ENCODE measurements at regions not wholly inside any gene's neighbourhood (a gene's known extent, or its start where the extent isn't known, plus 50 kb on each side); places are given as distances from the start of the nearest gene placed in this dataset.
"Not testable (repeated sequence)": the region's sequence is repeated elsewhere in the genome, so short reads cannot be mapped to it uniquely, and the experiment has no call there.

- DNase-seq (no peak), ATAC-seq (no peak)
- Histone ChIP-seq H3K27me3 (no peaks in the 10 kb centered on the region), H3K4me1 (no peaks in the 10 kb centered on the region), H3K9me3 (no peaks in the 10 kb centered on the region), H3K4me3 (no peak overlapping the region), H3K27ac (no peak overlapping the region), H3K36me3 (no peaks in the 10 kb centered on the region)
- WGBS (ENCODE audit: insufficient coverage, low coverage, low lambda C conversion rate, missing lambda C conversion rate) = 33% methylated on average over 2 of the region's 2 CpGs
- TF ChIP-seq CTCF (IDR thresholded peaks at IDR 0.05) (no peak), POLR2A (IDR thresholded peaks at IDR 0.05) (no peak)
- intact Hi-C loops (cut with DNase I) = no loop called here
These were observed 263.0 kb upstream of the ALG10 start for GRCh38 chr12:33759279-33759678.

- no peak overlapping the region for H3K4me3 ChIP-seq
- no peak overlapping the region for H3K27ac ChIP-seq
- no peaks in the 10 kb centered on the region for H3K36me3 ChIP-seq
- intact Hi-C loops (cut with DNase I) = no loop called here
- ATAC-seq (no peak), DNase-seq (no peak)
- no peaks in the 10 kb centered on the region for H3K4me1 ChIP-seq
- no peaks in the 10 kb centered on the region for H3K9me3 ChIP-seq
- TF ChIP-seq POLR2A (IDR thresholded peaks at IDR 0.05) = no peak
- TF ChIP-seq CTCF (IDR thresholded peaks at IDR 0.05) = no peak
- no peaks in the 10 kb centered on the region for H3K27me3 ChIP-seq
- WGBS (ENCODE audit: insufficient coverage, low coverage, low lambda C conversion rate, missing lambda C conversion rate) = 50% methylated on average over 4 of the region's 4 CpGs
These were observed 259.0 kb upstream of the ALG10 start for GRCh38 chr12:33763331-33763730.

- no peaks in the 10 kb centered on the region for H3K27me3 ChIP-seq
- H3K4me3 ChIP-seq = no peak overlapping the region
- H3K36me3 ChIP-seq = no peaks in the 10 kb centered on the region
- ATAC-seq (no peak), DNase-seq (no peak)
- 54% methylated on average over 2 of the region's 2 CpGs for WGBS (ENCODE audit: insufficient coverage, low coverage, low lambda C conversion rate, missing lambda C conversion rate)
- no peaks in the 10 kb centered on the region for H3K4me1 ChIP-seq
- intact Hi-C loops (cut with DNase I) = no loop called here
- H3K27ac ChIP-seq = no peak overlapping the region
- no peak for TF ChIP-seq CTCF (IDR thresholded peaks at IDR 0.05)
- TF ChIP-seq POLR2A (IDR thresholded peaks at IDR 0.05) = no peak
- H3K9me3 ChIP-seq = no peaks in the 10 kb centered on the region
These were observed 251.6 kb upstream of the ALG10 start for GRCh38 chr12:33770652-33771051.

GRCh38 chr12:33771889-33772288 is 250.4 kb upstream of the ALG10 start:
- no peak overlapping the region for H3K27ac ChIP-seq
- no peak overlapping the region for H3K4me3 ChIP-seq
- H3K9me3 ChIP-seq = no peaks in the 10 kb centered on the region
- 46% methylated on average over 1 of the region's 1 CpG for WGBS (ENCODE audit: insufficient coverage, low coverage, low lambda C conversion rate, missing lambda C conversion rate)
- no peak for TF ChIP-seq POLR2A (IDR thresholded peaks at IDR 0.05)
- TF ChIP-seq CTCF (IDR thresholded peaks at IDR 0.05) = no peak
- DNase-seq (no peak), ATAC-seq (no peak)
- no peaks in the 10 kb centered on the region for H3K27me3 ChIP-seq
- H3K36me3 ChIP-seq = no peaks in the 10 kb centered on the region
- H3K4me1 ChIP-seq = no peaks in the 10 kb centered on the region
- intact Hi-C loops (cut with DNase I) = no loop called here

- H3K4me3 ChIP-seq; H3K27ac ChIP-seq; H3K36me3 ChIP-seq; intact Hi-C loops (cut with DNase I); H3K4me1 ChIP-seq; ATAC-seq; DNase-seq; H3K9me3 ChIP-seq; H3K27me3 ChIP-seq: not testable (repeated sequence)
- WGBS (ENCODE audit: insufficient coverage, low coverage, low lambda C conversion rate, missing lambda C conversion rate) = 80% methylated on average over 5 of the region's 7 CpGs
These were observed 249.2 kb upstream of the ALG10 start for GRCh38 chr12:33773091-33773490.
